Right cardiac atrium (tissue), 5 donors: ENCODE measurements at regions not wholly inside any gene's neighbourhood (a gene's known extent, or its start where the extent isn't known, plus 50 kb on each side); places are given as distances from the start of the nearest gene placed in this dataset.

ENCODE experiments used
- ATAC-seq, 2 donors: fragments of 200-7000 bp; cut with Tn5 transposase; one replicate each; pipeline versions ENCODE4 v1.8.0 to v1.9.1; 2020; ENCODE audit warnings: moderate library complexity in 2 of 2, mild to moderate bottlenecking in 1 of 2
- DNase-seq, 3 donors: peaks; one replicate each; pipeline ENCODE4 v3.0.0-alpha.2; 2020
- H3K27ac ChIP-seq: one replicate; pipeline ENCODE4 v1.5.1; 2013; ENCODE audit warnings: mild to moderate bottlenecking, low read length, control low read depth, moderate library complexity
- H3K27me3 ChIP-seq: one replicate; pipeline ENCODE4 v1.6.1; 2013; ENCODE audit not compliant: control insufficient read depth, insufficient read depth
- H3K4me1 ChIP-seq: one replicate; pipeline ENCODE4 v1.6.1; 2013; ENCODE audit warnings: low read length; ENCODE audit not compliant: control insufficient read depth, insufficient read depth
- H3K4me3 ChIP-seq: one replicate; pipeline ENCODE4 v1.5.1; 2013; ENCODE audit warnings: low read length, control low read depth
- H3K9me3 ChIP-seq: one replicate; pipeline ENCODE4 v1.6.1; 2013; ENCODE audit warnings: low read length; ENCODE audit not compliant: control insufficient read depth
- WGBS: extraction: QIAGEN DNeasy Blood & Tissue Kit; methylation state at CpG from one replicate; pipeline ENCODE4 v1.1.7; 2013; 5-methylcytosine and 5-hydroxymethylcytosine counted together
- intact Hi-C, 4 donors: fragments of 100-400 bp; cut with DNase I; formaldehyde crosslinking; loops; one replicate each; pipeline versions ENCODE4 v1.11.0 to v1.14.0; 2022 to 2023
- donor health status: healthy with polysubstance abuse.
- donor health status: DM: no; HTN: yes; CAD: no.
- donor health status: DM: no; HTN: no; CAD: no.
- donor health status: DM: no; HTN: yes; CAD: no; lungs with severe emphysema.
- donor health status: DM: yes; HTN: yes; CAD: no.

DNA sequence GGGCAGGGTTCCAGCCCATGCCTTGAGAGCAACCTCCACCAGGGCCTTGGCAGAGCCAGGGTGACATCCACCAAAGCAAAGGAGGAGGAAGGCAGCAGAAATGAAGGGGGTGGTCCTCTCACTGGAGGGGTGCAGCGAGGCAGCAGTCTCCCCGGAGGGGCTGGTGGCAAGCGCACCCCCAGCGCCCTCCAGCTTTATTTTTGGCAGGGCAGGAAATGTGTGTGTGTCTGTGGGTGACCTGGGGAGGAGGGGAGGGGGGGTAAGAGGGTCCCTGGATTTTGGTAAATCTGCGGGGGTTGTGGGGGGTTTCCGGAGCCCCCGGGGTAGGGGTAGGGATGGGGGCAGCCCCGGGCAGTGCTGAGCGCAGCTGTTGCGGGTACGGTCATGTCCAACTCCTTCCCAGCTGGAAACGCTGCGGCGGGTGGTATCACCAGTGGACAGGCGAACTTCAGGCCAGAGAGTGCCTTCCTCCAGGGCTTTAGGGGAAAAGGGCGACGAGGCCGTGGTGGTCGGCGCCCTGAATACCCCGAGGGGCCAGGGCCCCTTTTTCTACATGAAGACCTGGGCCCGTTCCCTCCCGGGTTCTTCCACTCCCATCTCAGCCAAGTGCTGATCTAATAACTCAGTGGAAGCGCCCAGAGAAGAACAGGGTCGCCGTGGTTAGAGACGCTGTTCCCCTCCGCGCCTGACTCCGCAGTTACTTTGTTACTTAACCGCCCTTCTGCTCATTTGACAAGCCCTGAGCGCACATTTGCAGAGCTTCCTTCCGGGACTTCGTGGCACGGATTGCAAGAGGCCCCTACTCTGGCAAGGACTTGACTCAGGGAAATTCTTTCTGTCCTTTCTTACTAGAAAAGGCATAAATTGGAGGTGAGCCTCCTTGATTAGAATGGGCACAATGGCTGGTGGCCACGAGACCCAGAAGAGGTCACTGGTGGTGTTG, 55.2 kb downstream of the FOS start:
- ATAC-seq (peak; percentile 67 to 75), DNase-seq (peak; percentile 62 to 83 (median 70))
- intact Hi-C loops = loop anchor here in 1 of 4 donors (10.0 kb wide), 1 partner anchor 231 kb away; no protein-coding TSS in a partner anchor
- H3K27ac ChIP-seq = peak overlapping the region; percentile 65
- no peak overlapping the region for H3K4me3 ChIP-seq
- peaks cover 2% of the 10 kb centered on the region for H3K4me1 ChIP-seq
- H3K9me3 ChIP-seq = no peaks in the 10 kb centered on the region
- WGBS = 67% methylated on average over 36 of the region's 36 CpGs
- H3K27me3 ChIP-seq = no peaks in the 10 kb centered on the region

DNA sequence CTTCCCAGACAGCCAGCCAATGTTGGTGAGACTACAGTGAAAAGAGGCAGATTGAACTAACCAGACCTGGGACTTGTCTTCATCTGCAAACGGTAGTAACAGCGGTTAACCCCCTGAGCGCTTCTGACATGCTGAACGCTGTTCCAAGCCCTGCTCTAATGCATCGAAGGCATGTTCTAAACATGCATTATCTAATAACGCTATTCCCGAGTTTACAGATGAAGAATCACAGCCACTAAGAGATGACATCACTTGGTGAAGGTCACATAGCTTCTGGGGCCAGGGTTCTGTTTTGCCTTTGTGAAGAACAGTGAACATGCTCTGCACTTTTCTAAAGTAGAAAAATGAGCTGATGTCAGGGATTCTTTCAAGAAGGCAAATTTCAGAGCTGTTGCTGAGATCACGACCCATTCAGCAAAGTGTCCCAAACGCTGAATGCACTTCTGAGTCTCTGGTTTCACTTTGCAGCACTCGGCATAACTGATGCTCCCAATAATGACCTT, 56.0 kb downstream of the FOS start:
- WGBS = 35% methylated on average over 10 of the region's 10 CpGs
- Histone ChIP-seq H3K9me3 (no peaks in the 10 kb centered on the region), H3K4me3 (no peak overlapping the region), H3K27me3 (no peaks in the 10 kb centered on the region), H3K4me1 (peaks cover 4% of the 10 kb centered on the region), H3K27ac (peak overlapping the region; percentile 65)
- intact Hi-C loops = loop anchor here in 1 of 4 donors (10.0 kb wide), 1 partner anchor 230 kb away; no protein-coding TSS in a partner anchor
- DNase-seq = no peak
- ATAC-seq = peak; percentile 10 to 28

DNA sequence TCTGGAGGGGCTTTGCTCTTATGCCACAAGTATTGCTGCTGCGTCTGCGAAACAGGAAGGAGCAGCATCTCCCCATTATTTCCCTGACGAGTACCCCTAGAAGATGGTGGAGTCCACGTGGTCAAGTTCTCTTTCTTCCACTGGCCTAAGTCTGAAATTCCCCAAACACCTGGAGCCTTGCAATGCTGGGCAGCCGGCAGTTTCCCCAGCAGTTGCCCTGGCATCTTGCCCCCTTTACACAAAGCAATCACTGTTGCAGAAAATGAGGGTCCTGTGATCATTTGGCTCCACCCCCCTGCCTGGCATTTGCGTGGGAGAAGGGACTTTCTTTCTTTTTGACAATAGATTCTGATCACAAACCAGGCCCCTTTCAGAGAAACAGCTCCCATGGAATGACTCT, 56.9 kb downstream of the FOS start:
- Histone ChIP-seq H3K4me3 (no peak overlapping the region), H3K27ac (no peak overlapping the region), H3K27me3 (no peaks in the 10 kb centered on the region), H3K4me1 (peaks cover 7% of the 10 kb centered on the region), H3K9me3 (no peaks in the 10 kb centered on the region)
- ATAC-seq = no peak
- 81% methylated on average over 6 of the region's 6 CpGs for WGBS
- intact Hi-C loops = loop anchor here in 1 of 4 donors (10.0 kb wide), 1 partner anchor 229 kb away; no protein-coding TSS in a partner anchor
- DNase-seq = no peak

DNA sequence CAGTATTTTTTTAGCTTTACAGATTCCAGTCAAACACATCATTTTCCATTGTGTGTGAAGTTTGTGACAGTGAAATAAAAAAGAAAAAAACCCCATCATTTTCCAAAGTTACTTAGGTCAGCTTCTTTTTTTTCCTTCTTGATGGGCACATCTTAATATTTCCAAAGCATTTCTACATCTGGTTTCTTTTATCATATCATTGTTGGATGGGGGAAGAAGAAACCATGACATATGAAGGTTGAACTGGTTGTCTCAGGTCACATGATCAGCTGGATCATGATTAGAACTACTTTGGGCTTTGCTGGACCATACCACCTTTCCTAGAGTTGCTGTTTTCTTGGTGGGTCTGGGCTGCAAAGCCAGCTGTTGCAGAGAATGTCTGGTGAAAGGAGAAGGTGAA, 59.8 kb downstream of the FOS start:
- no peaks in the 10 kb centered on the region for H3K9me3 ChIP-seq
- peaks cover 22% of the 10 kb centered on the region for H3K4me1 ChIP-seq
- no peak overlapping the region for H3K27ac ChIP-seq
- H3K4me3 ChIP-seq = no peak overlapping the region
- ATAC-seq (no peak), DNase-seq (no peak)
- no peaks in the 10 kb centered on the region for H3K27me3 ChIP-seq
- intact Hi-C loops = loop anchor here in 1 of 4 donors (10.0 kb wide), 1 partner anchor 226 kb away; no protein-coding TSS in a partner anchor

DNA sequence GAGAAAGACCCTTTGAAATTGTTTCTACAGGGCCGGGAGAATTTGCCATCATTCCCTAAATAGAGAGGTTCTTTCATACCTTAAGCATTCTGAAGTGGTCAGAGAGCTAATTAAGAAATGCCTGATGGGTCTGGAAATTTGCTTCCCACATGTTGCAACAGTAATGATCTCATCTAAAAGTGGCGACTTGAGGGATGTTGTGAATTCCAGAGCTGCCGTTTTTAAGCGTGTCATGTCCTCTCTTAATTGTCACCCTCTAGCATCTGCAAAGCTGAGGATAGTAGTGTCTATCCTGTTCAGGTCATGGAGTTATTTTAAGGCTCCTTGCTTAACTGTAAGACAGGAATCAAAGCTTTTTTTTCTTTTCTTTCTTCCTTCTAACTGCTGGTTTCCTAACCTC, 60.4 kb downstream of the FOS start:
- no peak for ATAC-seq
- DNase-seq = no peak
- Histone ChIP-seq H3K4me1 (peaks cover 22% of the 10 kb centered on the region), H3K27me3 (no peaks in the 10 kb centered on the region), H3K9me3 (no peaks in the 10 kb centered on the region), H3K4me3 (no peak overlapping the region), H3K27ac (no peak overlapping the region)
- intact Hi-C loops = loop anchor here in 1 of 4 donors (10.0 kb wide), 1 partner anchor 226 kb away; no protein-coding TSS in a partner anchor
- 27% methylated on average over 4 of the region's 4 CpGs for WGBS

DNA sequence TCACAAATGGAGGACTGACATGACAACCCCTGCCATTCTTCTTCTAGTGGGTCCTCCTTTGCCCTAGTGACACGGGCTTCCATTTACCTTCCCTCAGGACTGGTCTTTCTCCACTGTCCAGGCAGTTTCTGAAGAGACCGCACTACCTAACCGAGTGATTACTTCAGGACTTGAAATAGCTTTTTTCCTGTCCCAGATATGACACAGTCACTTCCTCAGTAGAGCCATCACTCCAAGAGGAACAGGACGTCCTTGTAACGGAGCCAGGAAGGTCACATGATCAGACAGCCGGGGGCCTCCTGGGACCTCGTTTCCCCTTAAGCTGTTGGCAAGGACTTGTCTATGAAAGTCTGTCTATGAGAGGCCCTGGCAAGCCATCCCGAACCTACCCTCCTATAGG, 62.3 kb downstream of the FOS start:
- Histone ChIP-seq H3K9me3 (no peaks in the 10 kb centered on the region), H3K27me3 (no peaks in the 10 kb centered on the region), H3K27ac (peak overlapping the region; percentile 99), H3K4me1 (peaks cover 22% of the 10 kb centered on the region), H3K4me3 (no peak overlapping the region)
- WGBS = 7% methylated on average over 8 of the region's 8 CpGs
- DNase-seq (peak; percentile 92 to 95 (median 94)), ATAC-seq (peak; percentile 94 to 97)
- intact Hi-C loops = no loop called here

DNA sequence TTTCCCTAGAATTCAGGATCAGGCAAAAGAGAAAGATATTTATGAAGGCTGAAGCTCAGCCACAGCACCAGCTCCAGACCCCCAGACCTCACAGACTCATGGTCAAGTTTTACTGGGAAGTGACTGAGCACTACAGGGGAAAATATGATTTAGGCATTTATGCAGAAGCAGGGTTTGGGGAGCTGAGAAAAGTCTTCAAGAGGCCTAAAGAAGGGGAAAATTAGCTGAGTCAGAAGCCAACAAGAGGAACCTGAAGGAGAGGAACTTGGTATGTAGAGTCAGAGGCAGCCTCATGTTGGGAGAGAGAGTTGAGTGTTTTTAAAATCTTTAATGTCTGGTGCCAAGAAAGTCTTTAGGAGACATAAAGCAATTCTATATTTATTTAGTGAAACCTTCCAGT, 63.0 kb downstream of the FOS start:
- DNase-seq (no peak), ATAC-seq (peak; percentile 2 to 17)
- Histone ChIP-seq H3K27ac (peak overlapping the region; percentile 99), H3K4me1 (peaks cover 22% of the 10 kb centered on the region), H3K27me3 (no peaks in the 10 kb centered on the region), H3K4me3 (no peak overlapping the region), H3K9me3 (no peaks in the 10 kb centered on the region)
- intact Hi-C loops = no loop called here

DNA sequence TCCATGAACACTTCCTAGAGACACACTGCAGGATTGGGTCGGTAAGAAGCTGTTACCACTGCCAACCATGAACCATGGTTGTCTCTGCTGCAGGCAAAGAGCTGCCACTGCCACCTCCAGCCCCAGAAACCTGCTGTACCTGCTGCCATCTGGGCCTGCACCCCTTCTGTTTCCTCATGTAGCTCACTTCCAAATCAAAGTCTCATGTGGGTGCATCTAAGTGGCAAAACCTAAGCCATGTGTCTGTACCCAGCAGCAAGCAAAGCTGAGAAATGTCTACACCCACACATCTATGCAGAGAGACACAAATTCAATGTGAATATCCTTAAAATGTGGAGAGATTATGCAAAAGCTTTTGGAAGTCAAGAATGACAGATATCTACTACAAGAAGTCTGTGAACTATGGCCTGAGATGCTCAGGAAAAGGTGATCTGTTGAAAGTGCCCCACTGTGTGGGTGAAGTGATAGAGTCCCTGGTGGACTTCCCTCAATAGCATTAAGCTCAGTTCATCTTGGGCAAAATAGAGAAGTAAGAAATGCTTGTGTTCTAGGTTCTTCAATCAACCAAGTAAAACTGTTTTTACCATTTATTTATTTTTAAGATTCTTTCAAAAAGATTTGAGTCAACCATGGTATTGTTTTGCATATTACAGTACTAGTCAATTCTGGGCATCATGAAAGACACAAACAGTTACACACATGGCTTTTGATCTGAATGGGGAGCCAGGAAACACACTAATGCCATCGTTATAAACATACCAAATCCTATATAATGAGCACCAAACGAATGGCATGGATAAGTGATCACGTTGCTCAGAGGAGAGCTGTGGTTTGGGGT, 64.4 kb downstream of the FOS start:
- no peaks in the 10 kb centered on the region for H3K9me3 ChIP-seq
- intact Hi-C loops = no loop called here
- H3K4me1 ChIP-seq = peaks cover 22% of the 10 kb centered on the region
- H3K4me3 ChIP-seq = no peak overlapping the region
- 90% methylated on average over 4 of the region's 4 CpGs for WGBS
- H3K27me3 ChIP-seq = no peaks in the 10 kb centered on the region
- H3K27ac ChIP-seq = no peak overlapping the region
- DNase-seq (no peak), ATAC-seq (no peak)

DNA sequence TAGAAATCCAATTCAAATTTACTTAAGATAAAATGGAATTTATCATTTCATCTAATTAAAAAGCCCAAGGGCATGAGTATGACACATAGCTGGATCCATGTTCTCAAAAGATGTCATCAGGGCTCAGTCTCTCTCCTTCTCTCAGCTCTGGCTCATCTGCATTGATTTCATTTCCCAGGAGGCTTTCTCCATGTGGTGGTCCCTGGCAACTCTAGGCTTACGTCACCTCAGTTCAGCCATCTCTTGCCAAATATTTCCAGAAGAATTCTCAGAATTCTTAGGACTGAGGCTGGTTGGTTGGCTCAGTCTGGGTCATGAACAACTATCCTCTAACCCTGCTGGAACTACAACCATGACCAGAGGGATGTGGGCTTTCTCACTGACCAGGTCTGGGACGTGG, 65.3 kb downstream of the FOS start:
- intact Hi-C loops = no loop called here

DNA sequence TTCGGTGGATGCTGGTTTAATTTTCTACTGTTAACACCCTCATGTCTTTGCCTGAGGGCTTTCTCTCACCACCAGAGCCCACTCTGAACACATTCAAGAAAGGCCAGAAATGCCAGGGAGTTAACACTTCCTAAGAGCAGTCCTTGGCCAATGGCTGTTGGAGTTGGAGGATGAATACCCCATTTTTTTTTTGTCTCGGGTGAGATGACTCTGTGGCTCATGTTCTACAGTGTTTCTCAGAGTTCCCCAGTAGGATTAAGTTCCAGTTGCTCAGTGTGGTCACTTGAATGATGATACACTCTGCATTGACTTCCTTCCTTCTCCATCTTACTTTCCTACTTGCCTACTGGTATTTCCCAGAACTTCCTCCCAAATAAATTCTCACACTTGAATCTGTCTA, 65.8 kb downstream of the FOS start:
- no peak for ATAC-seq

More for the DNA sequence above, 65.3 kb downstream of the FOS start:
- DNase-seq = no peak
- Histone ChIP-seq H3K4me3 (no peak overlapping the region), H3K4me1 (peaks cover 19% of the 10 kb centered on the region), H3K27me3 (no peaks in the 10 kb centered on the region), H3K27ac (no peak overlapping the region), H3K9me3 (no peaks in the 10 kb centered on the region)
- WGBS = 83% methylated on average over 2 of the region's 2 CpGs
- no peak for ATAC-seq

More for the DNA sequence above, 65.8 kb downstream of the FOS start:
- Histone ChIP-seq H3K4me3 (no peak overlapping the region), H3K27ac (no peak overlapping the region), H3K9me3 (no peaks in the 10 kb centered on the region), H3K4me1 (peaks cover 18% of the 10 kb centered on the region), H3K27me3 (no peaks in the 10 kb centered on the region)
- DNase-seq = no peak
- 87% methylated on average over 2 of the region's 2 CpGs for WGBS
- intact Hi-C loops = no loop called here
